ENCODE measurements at regions not wholly inside any gene's neighbourhood (a gene's known extent, or its start where the extent isn't known, plus 50 kb on each side); places are given as distances from the start of the nearest gene placed in this dataset.

- DNase-seq (ENCODE audit: low read depth), result no peak
Measured at GRCh38 chr4:157880761-157881160, 292.1 kb downstream of the GASK1B start.

GRCh38 chr4:157854819-157855218, 318.0 kb downstream of the GASK1B start:
- DNase-seq (ENCODE audit: low read depth), result no peak

- DNase-seq (ENCODE audit: low read depth), result no peak
Measured at GRCh38 chr4:157840648-157841047, 332.2 kb downstream of the GASK1B start.

GRCh38 chr4:157840034-157840433, 332.8 kb downstream of the GASK1B start:
- DNase-seq (ENCODE audit: low read depth), result no peak

- DNase-seq (ENCODE audit: low read depth), result no peak
Measured at GRCh38 chr4:157838366-157838765, 334.5 kb downstream of the GASK1B start.

GRCh38 chr4:157837071-157837703, 335.6 kb downstream of the GASK1B start:
- no peak for DNase-seq (ENCODE audit: low read depth)

- DNase-seq (ENCODE audit: low read depth), result no peak
Measured at GRCh38 chr4:157832596-157832995, 340.2 kb downstream of the GASK1B start.

GRCh38 chr4:157824021-157824420, 348.8 kb downstream of the GASK1B start:
- no peak for DNase-seq (ENCODE audit: low read depth)

- DNase-seq (ENCODE audit: low read depth), result no peak
Measured at GRCh38 chr4:157821814-157822213, 351.0 kb downstream of the GASK1B start.

GRCh38 chr4:157819693-157820464, 352.9 kb downstream of the GASK1B start:
- no peak for DNase-seq (ENCODE audit: low read depth)

GRCh38 chr4:157818946-157819692, 353.7 kb downstream of the GASK1B start:
- no peak for DNase-seq (ENCODE audit: low read depth)

GRCh38 chr4:157810137-157810774, 362.6 kb downstream of the GASK1B start:
- DNase-seq (ENCODE audit: low read depth), result no peak

- DNase-seq (ENCODE audit: low read depth), result no peak
Measured at GRCh38 chr4:157808796-157809383, 363.9 kb downstream of the GASK1B start.

GRCh38 chr4:157806184-157806583, 366.6 kb downstream of the GASK1B start:
- DNase-seq (ENCODE audit: low read depth), result no peak

- no peak for DNase-seq (ENCODE audit: low read depth)
Measured at GRCh38 chr4:157804986-157805385, 367.8 kb downstream of the GASK1B start.

GRCh38 chr4:157803845-157804521, 368.8 kb downstream of the GASK1B start:
- DNase-seq (ENCODE audit: low read depth), result no peak

GRCh38 chr4:157803421-157803820, 369.4 kb downstream of the GASK1B start:
- DNase-seq (ENCODE audit: low read depth), result no peak

GRCh38 chr4:157795495-157795894, 377.3 kb downstream of the GASK1B start:
- DNase-seq (ENCODE audit: low read depth), result no peak

- DNase-seq (ENCODE audit: low read depth), result no peak
Measured at GRCh38 chr4:157792716-157793115, 380.1 kb downstream of the GASK1B start.

- DNase-seq (ENCODE audit: low read depth), result no peak
Measured at GRCh38 chr4:157791236-157791635, 381.6 kb downstream of the GASK1B start.

GRCh38 chr4:157787618-157788017, 385.2 kb downstream of the GASK1B start:
- DNase-seq (ENCODE audit: low read depth), result no peak

- DNase-seq (ENCODE audit: low read depth), result no peak
Measured at GRCh38 chr4:157781361-157781760, 391.5 kb downstream of the GASK1B start.

Measured in activated gamma-delta T cell treated with anti-CD3 and anti-CD28 coated beads, Interleukin-2, amount 50 U/mL, for 16 hours (primary cell).